ENCODE measurements at regions not wholly inside any gene's neighbourhood (a gene's known extent, or its start where the extent isn't known, plus 50 kb on each side); places are given as distances from the start of the nearest gene placed in this dataset.

DNA sequence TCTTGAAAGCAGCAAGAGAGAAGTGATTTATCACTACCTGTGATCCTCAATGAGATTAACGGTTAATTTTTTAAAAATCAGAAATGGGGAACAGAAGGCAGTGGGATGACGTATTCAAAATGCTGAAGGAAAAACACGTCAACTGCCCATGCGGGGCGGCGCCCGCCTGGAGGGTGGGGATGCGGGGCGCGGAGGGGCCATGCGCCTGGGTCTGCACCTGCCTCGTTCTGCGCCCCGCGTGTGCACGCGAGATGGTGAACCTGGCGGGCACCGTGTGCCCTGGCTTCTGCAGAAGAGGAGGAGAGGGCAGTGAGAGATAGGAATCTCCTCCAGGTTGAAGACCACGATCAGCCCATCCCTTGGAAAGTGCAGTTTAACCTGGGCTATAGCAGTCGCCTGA is 79.3 kb upstream of the ZNF32 start:
- Histone ChIP-seq H3K27me3 (ENCODE audit: control insufficient read depth, insufficient read depth, low read length) (no peaks in the 10 kb centered on the region), H3K9me3 (ENCODE audit: control insufficient read depth, insufficient read depth, low read length) (no peaks in the 10 kb centered on the region), H3K9ac (ENCODE audit: low read depth, low read length) (no peak overlapping the region)

DNA sequence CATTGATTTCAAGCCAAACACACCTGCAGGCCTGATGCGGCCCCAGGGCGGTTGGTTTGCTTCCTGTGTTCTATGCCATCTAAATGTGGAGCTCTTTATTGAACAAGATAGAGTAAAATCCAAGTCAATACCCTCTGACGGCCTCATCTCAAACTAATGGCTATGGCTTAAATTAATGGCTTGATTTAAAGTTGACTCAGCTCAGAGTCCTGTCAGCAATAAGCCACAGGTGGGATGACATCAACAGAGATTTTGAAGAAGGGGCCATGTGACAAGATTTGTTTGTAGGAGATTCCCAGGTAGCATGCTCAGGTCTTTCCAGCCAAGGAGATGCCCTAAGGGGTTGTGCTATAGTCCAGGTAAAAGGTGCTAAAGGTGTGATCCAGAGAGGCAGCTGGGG is 66.7 kb upstream of the ZNF32 start:
- Histone ChIP-seq H3K9me3 (ENCODE audit: control insufficient read depth, insufficient read depth, low read length) (peaks cover 5% of the 10 kb centered on the region), H3K9ac (ENCODE audit: low read depth, low read length) (no peak overlapping the region), H3K4me3 (ENCODE audit: low read depth, low read length) (no peak overlapping the region), H3K36me3 (ENCODE audit: control insufficient read depth, insufficient read depth, low read length) (no peaks in the 10 kb centered on the region), H3K4me1 (ENCODE audit: control insufficient read depth, insufficient read depth, low read length) (no peaks in the 10 kb centered on the region), H3K27me3 (ENCODE audit: control insufficient read depth, insufficient read depth, low read length) (no peaks in the 10 kb centered on the region)

More for the DNA sequence above, 79.3 kb upstream of the ZNF32 start:
- Histone ChIP-seq H3K4me1 (ENCODE audit: control insufficient read depth, insufficient read depth, low read length) (no peaks in the 10 kb centered on the region), H3K4me3 (ENCODE audit: low read depth, low read length) (no peak overlapping the region), H3K36me3 (ENCODE audit: control insufficient read depth, insufficient read depth, low read length) (no peaks in the 10 kb centered on the region)

DNA sequence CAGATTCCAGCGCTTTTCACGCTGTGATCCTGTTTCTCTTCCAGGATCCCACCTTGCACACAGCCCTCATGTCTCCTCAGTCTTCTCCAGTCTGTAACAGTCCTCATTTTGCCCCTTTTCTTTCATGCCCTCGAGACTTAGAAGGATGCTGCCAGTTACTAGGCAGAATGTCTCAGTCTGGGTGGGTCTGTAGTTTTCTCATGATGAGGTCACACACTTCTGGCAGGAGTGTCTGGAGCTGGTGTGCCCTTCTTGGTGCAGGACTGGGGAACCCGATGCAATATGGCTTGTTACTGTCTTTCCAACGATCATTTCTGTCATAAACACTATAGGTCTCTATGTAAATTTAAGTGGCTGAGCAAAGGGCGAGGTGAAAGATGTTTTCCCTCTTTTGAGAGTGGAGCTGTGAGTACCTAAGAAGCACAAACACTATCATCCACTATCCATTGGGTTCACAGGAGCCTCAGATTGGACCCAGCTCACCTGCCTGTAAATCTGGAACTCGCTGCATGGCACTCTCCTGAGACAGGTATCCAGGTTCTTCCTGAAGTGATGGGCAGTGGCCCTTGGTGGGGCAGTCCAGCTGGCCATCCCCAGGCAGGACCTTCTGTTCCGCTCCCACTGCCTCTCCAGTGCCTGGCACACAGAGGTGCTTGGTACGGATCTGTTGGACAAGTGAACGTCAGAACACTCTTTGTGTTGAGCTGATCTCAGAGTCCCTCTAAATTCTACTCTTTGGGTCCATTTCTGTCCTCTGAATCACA is 64.3 kb upstream of the ZNF32 start:
- H3K9ac ChIP-seq (ENCODE audit: low read depth, low read length) = no peak overlapping the region
- H3K27me3 ChIP-seq (ENCODE audit: control insufficient read depth, insufficient read depth, low read length) = no peaks in the 10 kb centered on the region
- H3K4me1 ChIP-seq (ENCODE audit: control insufficient read depth, insufficient read depth, low read length) = no peaks in the 10 kb centered on the region
- no peaks in the 10 kb centered on the region for H3K36me3 ChIP-seq (ENCODE audit: control insufficient read depth, insufficient read depth, low read length)
- no peak overlapping the region for H3K4me3 ChIP-seq (ENCODE audit: low read depth, low read length)
- peaks cover 5% of the 10 kb centered on the region for H3K9me3 ChIP-seq (ENCODE audit: control insufficient read depth, insufficient read depth, low read length)

DNA sequence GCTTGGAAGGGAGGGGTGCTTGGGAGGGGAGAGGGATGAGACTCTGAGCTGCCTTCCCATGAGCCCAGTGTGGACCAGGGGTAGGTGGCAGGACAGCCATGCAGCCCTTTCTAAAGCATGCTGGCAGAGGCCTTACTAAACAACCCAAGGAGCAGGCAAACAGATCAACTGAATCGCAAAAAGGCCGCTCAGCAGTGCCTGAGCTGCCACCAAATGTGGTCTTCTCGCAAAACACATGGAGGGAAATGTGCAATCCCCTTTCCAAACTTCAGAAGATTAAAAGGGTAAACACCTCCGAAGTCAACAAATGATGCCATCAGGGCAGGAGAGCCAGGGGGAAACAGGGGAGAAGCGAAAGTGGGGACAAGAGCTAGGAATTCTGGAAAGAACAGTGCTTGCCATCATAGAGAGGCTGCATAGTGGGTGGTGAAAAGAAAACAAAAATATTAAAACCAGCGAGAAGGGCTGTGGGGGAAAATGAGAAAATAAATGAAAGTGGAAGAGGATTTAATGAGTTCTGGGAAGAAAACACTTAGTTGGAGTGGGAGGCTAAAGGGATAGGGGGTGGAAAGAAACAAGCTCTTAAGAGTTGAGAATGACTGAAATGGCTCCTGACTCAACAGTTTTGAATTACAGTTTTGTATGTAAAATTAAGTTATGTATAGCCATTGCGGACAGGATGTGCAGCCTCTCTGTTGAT is 62.2 kb upstream of the ZNF32 start:
- Histone ChIP-seq H3K4me3 (ENCODE audit: low read depth, low read length) (no peak overlapping the region), H3K4me1 (ENCODE audit: control insufficient read depth, insufficient read depth, low read length) (no peaks in the 10 kb centered on the region), H3K9ac (ENCODE audit: low read depth, low read length) (no peak overlapping the region), H3K27me3 (ENCODE audit: control insufficient read depth, insufficient read depth, low read length) (no peaks in the 10 kb centered on the region), H3K9me3 (ENCODE audit: control insufficient read depth, insufficient read depth, low read length) (no peaks in the 10 kb centered on the region), H3K36me3 (ENCODE audit: control insufficient read depth, insufficient read depth, low read length) (no peaks in the 10 kb centered on the region)

DNA sequence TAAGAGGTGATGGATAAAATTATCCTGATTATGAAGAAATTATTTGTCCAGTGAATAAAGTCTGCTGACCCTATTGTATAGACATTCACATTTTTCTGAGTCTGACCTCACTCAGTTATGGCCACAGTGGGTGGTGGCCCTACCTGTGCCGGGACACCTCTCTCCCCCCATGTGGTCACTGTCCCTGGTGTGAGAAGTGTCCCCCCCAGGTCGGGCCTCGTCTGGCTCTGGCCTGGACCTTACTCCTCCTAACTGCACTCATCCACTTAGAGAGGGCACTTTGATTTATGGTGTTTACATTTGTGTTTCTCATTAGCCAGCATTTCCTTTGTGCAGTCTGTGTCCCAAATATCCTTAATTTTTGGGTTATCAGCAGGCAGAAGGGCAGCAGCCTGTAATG is 59.6 kb upstream of the ZNF32 start:
- Histone ChIP-seq H3K4me3 (ENCODE audit: low read depth, low read length) (no peak overlapping the region), H3K9ac (ENCODE audit: low read depth, low read length) (no peak overlapping the region), H3K36me3 (ENCODE audit: control insufficient read depth, insufficient read depth, low read length) (no peaks in the 10 kb centered on the region), H3K9me3 (ENCODE audit: control insufficient read depth, insufficient read depth, low read length) (no peaks in the 10 kb centered on the region), H3K27me3 (ENCODE audit: control insufficient read depth, insufficient read depth, low read length) (no peaks in the 10 kb centered on the region), H3K4me1 (ENCODE audit: control insufficient read depth, insufficient read depth, low read length) (no peaks in the 10 kb centered on the region)

DNA sequence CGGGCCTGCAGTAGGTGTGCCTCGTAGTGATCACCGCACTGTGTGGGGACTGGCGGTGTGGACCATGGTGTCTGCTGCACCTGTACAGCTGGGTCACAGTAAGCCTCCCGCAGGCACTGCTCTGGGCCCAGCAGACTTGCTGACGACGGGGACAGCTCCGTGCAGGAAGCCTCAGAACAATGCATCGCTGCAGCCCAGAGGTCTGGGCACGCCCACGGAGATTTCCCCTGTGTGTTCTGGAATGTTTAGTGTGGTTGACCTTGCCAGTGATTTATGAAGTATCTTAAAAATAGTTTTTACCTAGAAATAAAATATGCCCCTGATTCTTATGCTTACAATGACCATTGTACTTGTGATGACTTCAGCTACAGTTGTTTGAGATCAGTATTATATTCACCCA is 59.1 kb upstream of the ZNF32 start:
- Histone ChIP-seq H3K4me3 (ENCODE audit: low read depth, low read length) (no peak overlapping the region), H3K36me3 (ENCODE audit: control insufficient read depth, insufficient read depth, low read length) (no peaks in the 10 kb centered on the region), H3K9ac (ENCODE audit: low read depth, low read length) (no peak overlapping the region), H3K4me1 (ENCODE audit: control insufficient read depth, insufficient read depth, low read length) (no peaks in the 10 kb centered on the region), H3K27me3 (ENCODE audit: control insufficient read depth, insufficient read depth, low read length) (no peaks in the 10 kb centered on the region), H3K9me3 (ENCODE audit: control insufficient read depth, insufficient read depth, low read length) (no peaks in the 10 kb centered on the region)

DNA sequence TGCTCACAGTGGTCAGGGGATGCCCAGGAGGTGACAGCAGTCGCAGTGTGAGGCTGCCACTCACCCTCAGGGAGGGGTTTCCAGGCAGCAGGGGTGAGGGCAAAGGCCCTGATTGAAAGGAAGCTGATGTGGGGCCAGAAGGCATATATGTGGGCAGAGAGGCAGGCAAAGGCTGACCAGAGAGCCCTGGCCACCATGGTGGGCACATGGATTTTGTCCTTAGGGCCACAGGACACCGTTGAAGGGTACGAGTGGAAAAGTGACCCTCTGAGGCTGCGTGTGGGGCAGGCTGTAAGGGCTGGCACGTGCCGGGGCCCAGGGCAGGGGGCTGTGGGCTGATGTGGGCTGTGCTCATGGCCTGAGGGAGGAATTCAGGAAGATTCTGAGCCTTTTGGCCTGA is 57.5 kb upstream of the ZNF32 start:
- no peaks in the 10 kb centered on the region for H3K36me3 ChIP-seq (ENCODE audit: control insufficient read depth, insufficient read depth, low read length)

DNA sequence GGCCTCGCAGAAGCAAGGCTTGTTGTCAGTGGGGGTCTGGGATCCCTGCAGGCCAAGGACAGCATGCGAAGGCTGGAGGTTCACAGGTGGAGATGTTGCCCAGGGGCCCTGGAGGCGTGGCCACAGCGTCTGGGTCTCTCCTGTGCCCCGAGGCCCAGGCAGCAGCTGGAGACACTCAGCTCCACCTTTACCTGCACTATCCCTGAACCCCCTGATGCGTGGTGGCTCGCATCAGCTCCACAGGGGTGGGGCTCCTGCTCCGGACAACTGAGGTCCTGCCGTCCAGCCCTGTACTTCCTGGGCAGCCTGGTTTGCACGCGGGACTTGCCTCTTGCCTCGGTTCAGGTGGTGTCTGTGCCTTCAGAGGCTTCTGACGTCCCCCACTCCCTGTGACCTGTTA is 54.6 kb upstream of the ZNF32 start:
- Histone ChIP-seq H3K4me3 (ENCODE audit: low read depth, low read length) (no peak overlapping the region), H3K9me3 (ENCODE audit: control insufficient read depth, insufficient read depth, low read length) (no peaks in the 10 kb centered on the region), H3K27me3 (ENCODE audit: control insufficient read depth, insufficient read depth, low read length) (no peaks in the 10 kb centered on the region), H3K36me3 (ENCODE audit: control insufficient read depth, insufficient read depth, low read length) (no peaks in the 10 kb centered on the region), H3K9ac (ENCODE audit: low read depth, low read length) (no peak overlapping the region), H3K4me1 (ENCODE audit: control insufficient read depth, insufficient read depth, low read length) (no peaks in the 10 kb centered on the region)

More for the DNA sequence above, 57.5 kb upstream of the ZNF32 start:
- Histone ChIP-seq H3K9me3 (ENCODE audit: control insufficient read depth, insufficient read depth, low read length) (no peaks in the 10 kb centered on the region), H3K4me1 (ENCODE audit: control insufficient read depth, insufficient read depth, low read length) (no peaks in the 10 kb centered on the region), H3K27me3 (ENCODE audit: control insufficient read depth, insufficient read depth, low read length) (no peaks in the 10 kb centered on the region), H3K4me3 (ENCODE audit: low read depth, low read length) (no peak overlapping the region), H3K9ac (ENCODE audit: low read depth, low read length) (no peak overlapping the region)

DNA sequence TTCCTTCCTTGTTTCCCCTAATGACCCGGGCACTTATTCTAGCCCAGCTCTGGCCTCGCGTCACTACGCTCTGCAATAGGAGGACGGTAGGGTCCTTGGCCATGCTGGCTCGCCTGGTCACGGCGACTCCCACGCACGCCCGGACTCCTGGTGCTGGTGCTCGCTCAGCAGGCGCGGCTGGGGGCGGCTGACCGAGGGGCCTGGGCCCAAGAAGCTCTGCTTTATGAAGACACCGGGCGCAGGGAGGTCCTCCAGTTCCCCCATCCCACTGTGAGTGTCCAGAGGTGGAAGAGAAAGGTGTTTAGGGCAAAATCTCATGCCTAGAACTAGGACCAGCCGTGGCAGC is 54.2 kb upstream of the ZNF32 start:
- H3K36me3 ChIP-seq (ENCODE audit: control insufficient read depth, insufficient read depth, low read length) = no peaks in the 10 kb centered on the region
- no peak overlapping the region for H3K4me3 ChIP-seq (ENCODE audit: low read depth, low read length)
- no peaks in the 10 kb centered on the region for H3K9me3 ChIP-seq (ENCODE audit: control insufficient read depth, insufficient read depth, low read length)
- H3K27me3 ChIP-seq (ENCODE audit: control insufficient read depth, insufficient read depth, low read length) = no peaks in the 10 kb centered on the region
- H3K9ac ChIP-seq (ENCODE audit: low read depth, low read length) = no peak overlapping the region
- H3K4me1 ChIP-seq (ENCODE audit: control insufficient read depth, insufficient read depth, low read length) = no peaks in the 10 kb centered on the region

DNA sequence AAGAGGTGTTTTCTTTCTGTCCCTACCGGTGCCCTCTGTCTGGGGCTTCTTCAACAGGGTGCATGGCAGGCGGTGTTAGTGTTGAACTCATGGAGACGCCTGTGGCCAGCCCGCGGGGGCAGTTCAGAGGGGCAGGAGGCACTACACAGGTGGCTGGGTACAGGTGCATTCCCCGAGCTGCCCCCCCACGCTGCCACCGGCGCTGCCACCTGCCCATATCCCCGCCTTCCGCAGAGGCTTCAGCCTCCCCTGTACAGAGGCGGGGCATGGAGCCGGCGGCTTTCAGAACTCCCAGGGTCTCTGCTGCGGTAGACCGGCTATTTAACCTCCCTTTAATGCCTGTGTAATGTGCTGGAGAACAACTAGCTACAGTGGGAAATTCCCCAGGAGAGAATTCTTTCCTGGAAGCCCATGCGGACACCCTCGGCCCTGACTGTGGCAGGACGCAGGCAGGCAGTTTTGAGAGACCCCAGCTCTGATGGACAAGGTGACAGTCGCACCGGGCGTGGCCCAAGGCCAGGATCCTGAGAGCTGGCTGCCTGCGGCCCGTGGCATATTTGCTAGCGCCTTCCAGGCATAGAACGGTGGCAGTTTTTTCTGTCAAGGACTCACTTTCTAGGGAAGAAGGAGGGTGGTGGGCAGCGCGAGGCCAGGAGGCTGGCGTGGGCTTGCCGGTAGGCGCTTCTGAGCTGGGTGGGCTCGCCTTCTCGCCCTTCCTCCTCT is 53.7 kb upstream of the ZNF32 start:
- Histone ChIP-seq H3K4me1 (ENCODE audit: control insufficient read depth, insufficient read depth, low read length) (no peaks in the 10 kb centered on the region), H3K4me3 (ENCODE audit: low read depth, low read length) (no peak overlapping the region), H3K27me3 (ENCODE audit: control insufficient read depth, insufficient read depth, low read length) (no peaks in the 10 kb centered on the region), H3K36me3 (ENCODE audit: control insufficient read depth, insufficient read depth, low read length) (no peaks in the 10 kb centered on the region), H3K9ac (ENCODE audit: low read depth, low read length) (no peak overlapping the region), H3K9me3 (ENCODE audit: control insufficient read depth, insufficient read depth, low read length) (no peaks in the 10 kb centered on the region)

DNA sequence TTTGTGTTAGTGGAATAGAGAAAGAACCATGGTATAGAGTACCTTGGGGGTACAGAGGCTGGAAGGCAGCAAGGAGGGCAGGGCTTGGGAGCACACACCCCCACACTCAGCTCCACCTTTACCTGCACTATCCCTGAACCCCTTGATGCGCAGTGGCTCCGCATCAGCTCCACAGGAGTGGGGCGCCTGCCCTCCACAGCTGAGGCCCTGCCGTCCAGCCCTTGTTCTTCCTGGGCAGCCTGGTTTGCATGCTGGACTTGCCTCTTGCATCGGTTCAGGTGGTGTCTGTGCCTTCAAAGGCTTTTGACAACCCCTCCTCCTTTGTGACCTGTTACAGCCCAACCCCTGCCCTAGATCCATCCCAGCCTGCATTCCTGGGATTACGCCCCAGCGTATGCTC is 52.6 kb upstream of the ZNF32 start:
- Histone ChIP-seq H3K27me3 (ENCODE audit: control insufficient read depth, insufficient read depth, low read length) (no peaks in the 10 kb centered on the region), H3K4me3 (ENCODE audit: low read depth, low read length) (no peak overlapping the region), H3K9me3 (ENCODE audit: control insufficient read depth, insufficient read depth, low read length) (no peaks in the 10 kb centered on the region)

DNA sequence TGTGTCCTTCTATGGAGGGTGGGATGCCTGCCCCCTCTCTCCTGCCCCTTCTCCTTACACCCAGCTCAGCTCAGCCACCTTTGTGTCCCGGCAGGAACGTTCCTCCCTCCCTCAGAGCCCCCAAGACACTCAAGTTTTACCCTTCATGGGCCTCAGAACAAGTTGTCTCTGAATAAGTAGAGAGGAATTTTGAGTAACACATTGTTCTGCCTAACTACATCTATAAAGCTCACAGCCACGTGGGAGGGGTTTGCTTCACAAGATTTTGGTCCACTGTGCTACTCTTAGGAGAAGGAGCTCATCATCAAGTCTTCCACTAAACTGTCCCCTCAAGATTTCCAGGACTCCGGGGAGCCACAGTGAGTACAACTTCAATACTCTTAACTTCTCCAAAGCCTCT is 51.6 kb upstream of the ZNF32 start:
- no peak overlapping the region for H3K9ac ChIP-seq (ENCODE audit: low read depth, low read length)
- H3K4me1 ChIP-seq (ENCODE audit: control insufficient read depth, insufficient read depth, low read length) = no peaks in the 10 kb centered on the region
- H3K9me3 ChIP-seq (ENCODE audit: control insufficient read depth, insufficient read depth, low read length) = no peaks in the 10 kb centered on the region
- H3K36me3 ChIP-seq (ENCODE audit: control insufficient read depth, insufficient read depth, low read length) = no peaks in the 10 kb centered on the region
- H3K27me3 ChIP-seq (ENCODE audit: control insufficient read depth, insufficient read depth, low read length) = no peaks in the 10 kb centered on the region
- H3K4me3 ChIP-seq (ENCODE audit: low read depth, low read length) = no peak overlapping the region

More for the DNA sequence above, 52.6 kb upstream of the ZNF32 start:
- Histone ChIP-seq H3K4me1 (ENCODE audit: control insufficient read depth, insufficient read depth, low read length) (no peaks in the 10 kb centered on the region), H3K9ac (ENCODE audit: low read depth, low read length) (no peak overlapping the region), H3K36me3 (ENCODE audit: control insufficient read depth, insufficient read depth, low read length) (no peaks in the 10 kb centered on the region)

All from iPS-15b (cell line).